H9 (cell line): ENCODE measurements at regions not wholly inside any gene's neighbourhood (a gene's known extent, or its start where the extent isn't known, plus 50 kb on each side); places are given as distances from the start of the nearest gene placed in this dataset.

Experiments
- DNase-seq: peaks from one replicate; pipeline ENCODE4 v3.0.0-alpha.2; 2017
- H2AFZ ChIP-seq: one replicate; pipeline ENCODE4 v1.6.1; 2013; ENCODE audit warnings: mild to moderate bottlenecking, low read length, control low read depth, moderate library complexity
- H2AK5ac ChIP-seq: 2 replicates; pipeline ENCODE4 v1.6.1; 2013; ENCODE audit warnings: low read length, control low read depth, mixed read lengths; ENCODE audit not compliant: insufficient read length
- H2BK120ac ChIP-seq: one replicate; pipeline ENCODE4 v1.6.1; 2013; ENCODE audit warnings: low read depth, mild to moderate bottlenecking, low read length, control low read depth, inconsistent platforms; ENCODE audit not compliant: poor library complexity, severe bottlenecking
- H2BK12ac ChIP-seq: 2 replicates; pipeline ENCODE4 v1.6.1; 2013; ENCODE audit warnings: low read length, control low read depth, mixed read lengths, low read depth; ENCODE audit not compliant: insufficient read length
- H2BK15ac ChIP-seq: 2 replicates; pipeline ENCODE4 v1.6.1; 2013; ENCODE audit warnings: low read depth, low read length, control low read depth
- H2BK20ac ChIP-seq: one replicate; pipeline ENCODE4 v1.6.1; 2013; ENCODE audit warnings: low read depth, mild to moderate bottlenecking, low read length, control low read depth, inconsistent platforms; ENCODE audit not compliant: poor library complexity, severe bottlenecking
- H2BK5ac ChIP-seq: 2 replicates; pipeline ENCODE4 v1.6.1; 2013; ENCODE audit warnings: low read length, control low read depth, mixed read lengths; ENCODE audit not compliant: insufficient read length
- H3K14ac ChIP-seq: 2 replicates; pipeline ENCODE4 v1.6.1; 2013; ENCODE audit warnings: low read length, control low read depth; ENCODE audit not compliant: insufficient read depth
- H3K18ac ChIP-seq: 2 replicates; pipeline ENCODE4 v1.6.1; 2013; ENCODE audit warnings: low read depth, mild to moderate bottlenecking, mixed read lengths, low read length, control low read depth; ENCODE audit not compliant: insufficient read length
- H3K23ac ChIP-seq: 2 replicates; pipeline ENCODE4 v1.6.1; 2013; ENCODE audit warnings: low read length, control low read depth, mixed read lengths, low read depth; ENCODE audit not compliant: insufficient read length
- H3K23me2 ChIP-seq: 2 replicates; pipeline ENCODE4 v1.6.1; 2013; ENCODE audit warnings: low read depth, mild to moderate bottlenecking, mixed read lengths, low read length, control low read depth; ENCODE audit not compliant: insufficient read length, poor library complexity, severe bottlenecking
- H3K27ac ChIP-seq: 2 replicates; pipeline ENCODE4 v1.5.1; 2013; ENCODE audit warnings: low read length, control low read depth, mixed read lengths, low read depth; ENCODE audit not compliant: insufficient read length
- H3K27me3 ChIP-seq: 2 replicates; pipeline ENCODE4 v1.6.1; 2013; ENCODE audit warnings: low read length, control low read depth, inconsistent platforms; ENCODE audit not compliant: insufficient read depth
- H3K4ac ChIP-seq: 2 replicates; pipeline ENCODE4 v1.6.1; 2013; ENCODE audit warnings: low read depth, mild to moderate bottlenecking, control low read depth, inconsistent platforms, low read length, moderate library complexity
- H3K4me1 ChIP-seq: 2 replicates; pipeline ENCODE4 v1.6.1; 2013; ENCODE audit warnings: low read length, control low read depth, inconsistent platforms; ENCODE audit not compliant: insufficient read depth
- H3K4me2 ChIP-seq: 2 replicates; pipeline ENCODE4 v1.6.1; 2013; ENCODE audit warnings: low read length, control low read depth, mixed read lengths; ENCODE audit not compliant: insufficient read length, insufficient read depth
- H3K56ac ChIP-seq: 2 replicates; pipeline ENCODE4 v1.6.1; 2013; ENCODE audit warnings: low read depth, mild to moderate bottlenecking, mixed read lengths, low read length, control low read depth; ENCODE audit not compliant: insufficient read length
- H3K79me1 ChIP-seq: 2 replicates; pipeline ENCODE4 v1.6.1; 2013; ENCODE audit warnings: low read depth, mild to moderate bottlenecking, moderate library complexity, low read length, control low read depth, inconsistent platforms; ENCODE audit not compliant: insufficient read depth, poor library complexity, severe bottlenecking
- H3K79me2 ChIP-seq: 2 replicates; pipeline ENCODE4 v1.6.1; 2013; ENCODE audit warnings: low read length, control low read depth, inconsistent platforms; ENCODE audit not compliant: insufficient read depth
- H3K9ac ChIP-seq: 2 replicates; pipeline ENCODE4 v1.6.1; 2013; ENCODE audit warnings: low read length, control low read depth, mixed read lengths; ENCODE audit not compliant: insufficient read length; ENCODE audit errors: extremely low read depth
- H3K9me3 ChIP-seq: one replicate; pipeline ENCODE4 v1.6.1; 2013; ENCODE audit warnings: low read depth, low read length, inconsistent platforms; ENCODE audit not compliant: control insufficient read depth
- H3T11ph ChIP-seq: one replicate; pipeline ENCODE4 v1.6.1; 2013; ENCODE audit warnings: mild to moderate bottlenecking, low read length, control low read depth, inconsistent platforms
- H4K20me1 ChIP-seq: one replicate; pipeline ENCODE4 v1.6.1; 2013; ENCODE audit not compliant: control insufficient read depth, insufficient read length, insufficient read depth
- H4K5ac ChIP-seq: 2 replicates; pipeline ENCODE4 v1.6.1; 2013; ENCODE audit warnings: low read depth, mild to moderate bottlenecking, mixed read lengths, low read length, control low read depth; ENCODE audit not compliant: insufficient read length
- H4K8ac ChIP-seq: replicated peaks from 2 replicates; pipeline ENCODE4 v1.6.1; 2013; ENCODE audit warnings: low read length, control low read depth, mixed read lengths, low read depth; ENCODE audit not compliant: insufficient read length
- H4K91ac ChIP-seq: 2 replicates; pipeline ENCODE4 v1.6.1; 2013; ENCODE audit warnings: low read depth, mild to moderate bottlenecking, moderate library complexity, mixed read lengths, low read length, control low read depth; ENCODE audit not compliant: insufficient read length
- H3K27ac Mint-ChIP-seq, 3 experiments: 2 replicates in 2 of 3; 3 replicates in 1 of 3; pipeline ENCODE4 v1.8.0; 2020 to 2021; ENCODE audit warnings: mixed read lengths in 3 of 3, mild to moderate bottlenecking in 1 of 3, moderate library complexity in 1 of 3
- H3K27me3 Mint-ChIP-seq: 2 replicates; pipeline ENCODE4 v1.8.0; 2021; ENCODE audit warnings: low read depth, mild to moderate bottlenecking, moderate library complexity, mixed read lengths
- H3K36me3 Mint-ChIP-seq, 3 experiments: 2 replicates in 2 of 3; 3 replicates in 1 of 3; pipeline ENCODE4 v1.8.0; 2020 to 2021; ENCODE audit warnings: low read depth in 3 of 3, mixed read lengths in 3 of 3; ENCODE audit not compliant: insufficient read depth in 1 of 3
- H3K4me1 Mint-ChIP-seq, 2 experiments: 2 replicates each; pipeline ENCODE4 v1.8.0; 2020; ENCODE audit warnings: mixed read lengths in 2 of 2
- H3K4me3 Mint-ChIP-seq, 2 experiments: 2 replicates in 1 of 2; 3 replicates in 1 of 2; pipeline ENCODE4 v1.8.0; 2020 to 2021; ENCODE audit warnings: mild to moderate bottlenecking in 2 of 2, mixed read lengths in 2 of 2, moderate library complexity in 1 of 2
- H3K9me3 Mint-ChIP-seq, 2 experiments: 2 replicates in 1 of 2; 3 replicates in 1 of 2; pipeline ENCODE4 v1.8.0; 2020; ENCODE audit warnings: mild to moderate bottlenecking in 2 of 2, mixed read lengths in 2 of 2, moderate library complexity in 1 of 2
- CTCF ChIP-seq: fragments of 200-600 bp; sonication (generic); conservative IDR thresholded peaks from 3 replicates; pipeline ENCODE4 v1.8.0; 2021; ENCODE audit warnings: antibody characterized with exemption, mild to moderate bottlenecking
- WGBS: extraction: QIAGEN DNeasy Blood & Tissue Kit; methylation state at CpG from one replicate; pipeline ENCODE4 v1.1.7; 2013; ENCODE audit warnings: missing lambda C conversion rate, low lambda C conversion rate, mixed read lengths; ENCODE audit not compliant: insufficient read length; ENCODE audit errors: extremely low coverage; 5-methylcytosine and 5-hydroxymethylcytosine counted together

GRCh38 chr15:87213626-87214025, 1042.9 kb downstream of the NTRK3 start:
- Histone ChIP-seq H4K91ac (no peak overlapping the region), H3K9ac (no peak overlapping the region), H2BK5ac (no peak overlapping the region), H4K5ac (no peak overlapping the region), H3K27ac (no peak overlapping the region), H3K27me3 (no peaks in the 10 kb centered on the region), H2BK12ac (no peak overlapping the region), H3K18ac (no peak overlapping the region), H4K20me1 (no peaks in the 10 kb centered on the region), H2AFZ (no peak overlapping the region), H2BK20ac (no peak overlapping the region), H3T11ph (no peak overlapping the region), H3K9me3 (no peaks in the 10 kb centered on the region), H2AK5ac (no peak overlapping the region), H3K23me2 (no peaks in the 10 kb centered on the region), H3K56ac (no peak overlapping the region), H3K4ac (no peak overlapping the region), H3K23ac (no peak overlapping the region), H3K4me1 (peaks cover 5% of the 10 kb centered on the region; the same call in 1 of the 2 replicates), H3K14ac (no peak overlapping the region), H3K4me2 (no peak overlapping the region), H3K79me1 (no peaks in the 10 kb centered on the region), H2BK15ac (no peak overlapping the region), H3K79me2 (no peaks in the 10 kb centered on the region), H4K8ac (no peak overlapping the region), H2BK120ac (no peak overlapping the region)
- no peak for DNase-seq
- Mint-ChIP-seq H3K27ac (no peak overlapping the region), H3K4me1 (peaks cover 9% of the 10 kb centered on the region in 2 experiments), H3K36me3 (no peaks in the 10 kb centered on the region), H3K27me3 (peaks cover 6% of the 10 kb centered on the region), H3K4me3 (no peak overlapping the region), H3K9me3 (no peaks in the 10 kb centered on the region)
- no peak for TF ChIP-seq CTCF
- no CpG with 5 or more reads among the region's 6 CpGs for WGBS
